ENCODE measurements at regions not wholly inside any gene's neighbourhood (a gene's known extent, or its start where the extent isn't known, plus 50 kb on each side); places are given as distances from the start of the nearest gene placed in this dataset.

- no peaks in the 10 kb centered on the region for H3K9me3 ChIP-seq (ENCODE audit: low read depth)
- H3K4me2 ChIP-seq (ENCODE audit: unreplicated experiment), result no peak overlapping the region
- no peak overlapping the region for H2AFZ ChIP-seq
- H3K9ac ChIP-seq, result no peak overlapping the region
- H3K27ac ChIP-seq, result no peak overlapping the region
- no peaks in the 10 kb centered on the region for H3K4me1 ChIP-seq (ENCODE audit: insufficient read depth)
- in situ Hi-C loops (cut with MboI), result no loop called here
- 33 to 38% methylated on average over 1 of the region's 1 CpG for WGBS, 2 experiments (ENCODE audit: low coverage in 1 of 2, low lambda C conversion rate in 2 of 2, missing lambda C conversion rate in 2 of 2)
- no peaks in the 10 kb centered on the region for H3K79me2 ChIP-seq (ENCODE audit: insufficient read depth)
- H3F3A ChIP-seq (ENCODE audit: insufficient read depth), result no peaks in the 10 kb centered on the region
- H3K9me2 ChIP-seq (ENCODE audit: insufficient read depth), result no peaks in the 10 kb centered on the region
- H4K20me1 ChIP-seq (ENCODE audit: insufficient read depth), result no peaks in the 10 kb centered on the region
- no peak for DNase-seq
- H3K4me3 ChIP-seq, result no peak overlapping the region
- TF ChIP-seq EZH2phosphoT487 (IDR thresholded peaks at IDR 0.05; ENCODE audit: insufficient read depth, low read depth) (no peak), EZH2 (IDR thresholded peaks at IDR 0.05; ENCODE audit: insufficient read depth, poor library complexity, severe bottlenecking) (no peak)
- H3K27me3 ChIP-seq (replicated peaks; ENCODE audit: insufficient read depth), result no peaks in the 10 kb centered on the region
- no peaks in the 10 kb centered on the region for H3K36me3 ChIP-seq (ENCODE audit: low read depth)
These were observed 138.4 kb upstream of the LHX8 start for GRCh38 chr1:74995821-74996220.

- Histone ChIP-seq H3K9ac (no peak overlapping the region), H3K9me2 (ENCODE audit: insufficient read depth) (no peaks in the 10 kb centered on the region), H3K4me3 (no peak overlapping the region), H3K36me3 (ENCODE audit: low read depth) (no peaks in the 10 kb centered on the region), H3K79me2 (ENCODE audit: insufficient read depth) (no peaks in the 10 kb centered on the region), H3F3A (ENCODE audit: insufficient read depth) (no peaks in the 10 kb centered on the region), H3K27ac (no peak overlapping the region), H3K4me1 (ENCODE audit: insufficient read depth) (no peaks in the 10 kb centered on the region), H4K20me1 (ENCODE audit: insufficient read depth) (no peaks in the 10 kb centered on the region), H3K4me2 (ENCODE audit: unreplicated experiment) (no peak overlapping the region), H3K9me3 (ENCODE audit: low read depth) (no peaks in the 10 kb centered on the region), H2AFZ (no peak overlapping the region), H3K27me3 (replicated peaks; ENCODE audit: insufficient read depth) (no peaks in the 10 kb centered on the region)
- WGBS, 2 experiments (ENCODE audit: low coverage in 1 of 2, low lambda C conversion rate in 2 of 2, missing lambda C conversion rate in 2 of 2), result 4 to 6% methylated on average over 2 of the region's 2 CpGs
- TF ChIP-seq EZH2phosphoT487 (IDR thresholded peaks at IDR 0.05; ENCODE audit: insufficient read depth, low read depth) (no peak), EZH2 (IDR thresholded peaks at IDR 0.05; ENCODE audit: insufficient read depth, poor library complexity, severe bottlenecking) (no peak)
- in situ Hi-C loops (cut with MboI), result no loop called here
- DNase-seq, result no peak
These were observed 123.6 kb upstream of the LHX8 start for GRCh38 chr1:75010547-75010946.

DNA sequence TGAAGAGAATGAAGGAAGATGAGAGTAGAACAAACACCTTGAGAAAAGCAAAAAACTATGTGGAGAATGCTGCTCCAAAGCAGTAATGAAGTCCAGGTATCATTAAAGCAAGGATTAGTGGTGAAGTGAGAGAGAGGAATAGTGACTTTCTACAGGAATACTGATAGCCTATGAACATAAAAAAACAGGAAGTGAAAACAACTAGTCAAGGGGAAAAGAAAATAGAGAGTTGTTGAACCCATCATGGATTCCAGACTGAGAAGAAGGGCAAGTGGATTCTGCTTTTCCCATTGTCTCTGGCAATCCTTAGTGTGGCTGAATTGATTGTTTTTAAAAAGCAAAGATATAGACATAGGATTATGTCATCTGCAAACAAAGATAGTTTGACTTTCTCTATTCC, 119.9 kb upstream of the LHX8 start:
- in situ Hi-C loops (cut with MboI), result no loop called here

GRCh38 chr1:75023005-75023404, 111.2 kb upstream of the LHX8 start:
- H3K9me2 ChIP-seq (ENCODE audit: insufficient read depth), result no peaks in the 10 kb centered on the region
- H3K36me3 ChIP-seq (ENCODE audit: low read depth), result no peaks in the 10 kb centered on the region
- no peak overlapping the region for H3K4me3 ChIP-seq
- H3K4me1 ChIP-seq (ENCODE audit: insufficient read depth), result no peaks in the 10 kb centered on the region
- in situ Hi-C loops (cut with MboI), result no loop called here
- no peak overlapping the region for H2AFZ ChIP-seq
- DNase-seq, result no peak
- no peaks in the 10 kb centered on the region for H3F3A ChIP-seq (ENCODE audit: insufficient read depth)
- H3K27me3 ChIP-seq (replicated peaks; ENCODE audit: insufficient read depth), result no peaks in the 10 kb centered on the region
- TF ChIP-seq EZH2 (IDR thresholded peaks at IDR 0.05; ENCODE audit: insufficient read depth, poor library complexity, severe bottlenecking), result no peak
- no peak for TF ChIP-seq EZH2phosphoT487 (IDR thresholded peaks at IDR 0.05; ENCODE audit: insufficient read depth, low read depth)
- 4 to 5% methylated on average over 1 of the region's 1 CpG for WGBS, 2 experiments (ENCODE audit: low coverage in 1 of 2, low lambda C conversion rate in 2 of 2, missing lambda C conversion rate in 2 of 2)
- no peaks in the 10 kb centered on the region for H4K20me1 ChIP-seq (ENCODE audit: insufficient read depth)
- H3K79me2 ChIP-seq (ENCODE audit: insufficient read depth), result no peaks in the 10 kb centered on the region
- no peak overlapping the region for H3K27ac ChIP-seq
- no peaks in the 10 kb centered on the region for H3K9me3 ChIP-seq (ENCODE audit: low read depth)
- no peak overlapping the region for H3K9ac ChIP-seq
- H3K4me2 ChIP-seq (ENCODE audit: unreplicated experiment), result no peak overlapping the region

More for the DNA sequence above, 119.9 kb upstream of the LHX8 start:
- H3K4me1 ChIP-seq (ENCODE audit: insufficient read depth), result no peaks in the 10 kb centered on the region
- H3K9ac ChIP-seq, result no peak overlapping the region
- no peaks in the 10 kb centered on the region for H3F3A ChIP-seq (ENCODE audit: insufficient read depth)
- H3K4me2 ChIP-seq (ENCODE audit: unreplicated experiment), result no peak overlapping the region
- no peaks in the 10 kb centered on the region for H3K27me3 ChIP-seq (replicated peaks; ENCODE audit: insufficient read depth)
- no peak overlapping the region for H2AFZ ChIP-seq
- H3K36me3 ChIP-seq (ENCODE audit: low read depth), result no peaks in the 10 kb centered on the region
- no peak overlapping the region for H3K27ac ChIP-seq
- no peak for DNase-seq
- no peak for TF ChIP-seq EZH2phosphoT487 (IDR thresholded peaks at IDR 0.05; ENCODE audit: insufficient read depth, low read depth)
- no peak for TF ChIP-seq EZH2 (IDR thresholded peaks at IDR 0.05; ENCODE audit: insufficient read depth, poor library complexity, severe bottlenecking)
- H4K20me1 ChIP-seq (ENCODE audit: insufficient read depth), result no peaks in the 10 kb centered on the region
- H3K9me2 ChIP-seq (ENCODE audit: insufficient read depth), result no peaks in the 10 kb centered on the region
- no peaks in the 10 kb centered on the region for H3K9me3 ChIP-seq (ENCODE audit: low read depth)
- H3K4me3 ChIP-seq, result no peak overlapping the region
- H3K79me2 ChIP-seq (ENCODE audit: insufficient read depth), result no peaks in the 10 kb centered on the region

DNA sequence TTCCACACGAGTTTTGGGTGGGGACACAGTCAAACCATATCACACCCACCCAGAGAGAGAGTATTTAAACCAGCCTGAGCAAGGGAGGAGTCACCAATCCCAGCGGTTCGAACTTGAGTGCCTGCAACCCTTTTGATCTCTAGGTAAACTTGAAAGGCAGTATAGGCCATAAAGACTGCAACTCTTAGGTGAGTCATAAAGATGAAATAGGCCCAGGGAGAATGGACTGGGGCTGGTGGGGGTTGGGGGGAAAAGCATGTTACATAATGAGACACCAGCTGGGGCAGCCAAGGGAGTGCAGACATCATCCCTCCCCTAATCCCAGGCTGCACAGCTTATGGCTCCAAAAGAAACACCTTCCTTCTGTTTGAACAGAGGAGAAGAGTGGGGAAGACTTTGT, 99.8 kb upstream of the LHX8 start:
- Histone ChIP-seq H3K9me3 (ENCODE audit: low read depth) (no peaks in the 10 kb centered on the region), H3K4me3 (no peak overlapping the region), H2AFZ (no peak overlapping the region), H3K27me3 (replicated peaks; ENCODE audit: insufficient read depth) (no peaks in the 10 kb centered on the region), H3K9ac (no peak overlapping the region), H3F3A (ENCODE audit: insufficient read depth) (no peaks in the 10 kb centered on the region), H3K79me2 (ENCODE audit: insufficient read depth) (no peaks in the 10 kb centered on the region), H4K20me1 (ENCODE audit: insufficient read depth) (no peaks in the 10 kb centered on the region), H3K4me2 (ENCODE audit: unreplicated experiment) (no peak overlapping the region), H3K27ac (no peak overlapping the region), H3K9me2 (ENCODE audit: insufficient read depth) (no peaks in the 10 kb centered on the region), H3K36me3 (ENCODE audit: low read depth) (no peaks in the 10 kb centered on the region), H3K4me1 (ENCODE audit: insufficient read depth) (no peaks in the 10 kb centered on the region)
- no peak for TF ChIP-seq EZH2 (IDR thresholded peaks at IDR 0.05; ENCODE audit: insufficient read depth, poor library complexity, severe bottlenecking)
- TF ChIP-seq EZH2phosphoT487 (IDR thresholded peaks at IDR 0.05; ENCODE audit: insufficient read depth, low read depth), result no peak
- no peak for DNase-seq
- 30 to 47% methylated on average over 3 of the region's 3 CpGs for WGBS, 2 experiments (ENCODE audit: low coverage in 1 of 2, low lambda C conversion rate in 2 of 2, missing lambda C conversion rate in 2 of 2)
- in situ Hi-C loops (cut with MboI), result no loop called here
